Spleen (tissue), 7 donors: ENCODE measurements at regions not wholly inside any gene's neighbourhood (a gene's known extent, or its start where the extent isn't known, plus 50 kb on each side); places are given as distances from the start of the nearest gene placed in this dataset.

Source experiments
- CTCF ChIP-seq, 11 experiments: fragments of 200-600 bp in 7 of 11; fragments of 450-650 bp in 4 of 11; sonication (generic) in 4 of 11; IDR thresholded peaks in 8 of 11; conservative IDR thresholded peaks in 3 of 11; 1 replicate in 7 of 11; 2 replicates in 4 of 11; pipeline versions ENCODE4 v1.4.0 to v1.8.0; 2016 to 2021; ENCODE audit warnings: antibody characterized with exemption in 11 of 11, inconsistent platforms in 4 of 11, mild to moderate bottlenecking in 1 of 11
- POLR2A ChIP-seq, 3 donors: fragments of 450-650 bp; IDR thresholded peaks; one replicate each; pipeline ENCODE4 v1.5.1; 2017; ENCODE audit warnings: antibody characterized with exemption in 3 of 3, mild to moderate bottlenecking in 1 of 3
- POLR2AphosphoS5 ChIP-seq, 3 donors: sonication (generic); formaldehyde crosslinking; IDR thresholded peaks; one replicate each; pipeline ENCODE4 v1.5.1; 2017; ENCODE audit warnings: antibody characterized with exemption in 3 of 3
- donor health status: DM: no; HTN: no; CAD: no; lungs with moderate emphysema.
- donor health status: DM: no; HTN: no; CAD: no.
- donor health status: DM: no; HTN: no; CAD: no.

GRCh38 chr9:81497091-81497490 lies 192.3 kb downstream of the TLE1 start:
- no peak for TF ChIP-seq CTCF (IDR thresholded peaks at IDR 0.05 in 8 of 11, conservative IDR thresholded peaks at IDR 0.05 in 3 of 11)
- TF ChIP-seq POLR2AphosphoS5 (IDR thresholded peaks at IDR 0.05): no peak
- TF ChIP-seq POLR2A (IDR thresholded peaks at IDR 0.05): no peak
